ENCODE measurements at regions not wholly inside any gene's neighbourhood (a gene's known extent, or its start where the extent isn't known, plus 50 kb on each side); places are given as distances from the start of the nearest gene placed in this dataset.

DNA sequence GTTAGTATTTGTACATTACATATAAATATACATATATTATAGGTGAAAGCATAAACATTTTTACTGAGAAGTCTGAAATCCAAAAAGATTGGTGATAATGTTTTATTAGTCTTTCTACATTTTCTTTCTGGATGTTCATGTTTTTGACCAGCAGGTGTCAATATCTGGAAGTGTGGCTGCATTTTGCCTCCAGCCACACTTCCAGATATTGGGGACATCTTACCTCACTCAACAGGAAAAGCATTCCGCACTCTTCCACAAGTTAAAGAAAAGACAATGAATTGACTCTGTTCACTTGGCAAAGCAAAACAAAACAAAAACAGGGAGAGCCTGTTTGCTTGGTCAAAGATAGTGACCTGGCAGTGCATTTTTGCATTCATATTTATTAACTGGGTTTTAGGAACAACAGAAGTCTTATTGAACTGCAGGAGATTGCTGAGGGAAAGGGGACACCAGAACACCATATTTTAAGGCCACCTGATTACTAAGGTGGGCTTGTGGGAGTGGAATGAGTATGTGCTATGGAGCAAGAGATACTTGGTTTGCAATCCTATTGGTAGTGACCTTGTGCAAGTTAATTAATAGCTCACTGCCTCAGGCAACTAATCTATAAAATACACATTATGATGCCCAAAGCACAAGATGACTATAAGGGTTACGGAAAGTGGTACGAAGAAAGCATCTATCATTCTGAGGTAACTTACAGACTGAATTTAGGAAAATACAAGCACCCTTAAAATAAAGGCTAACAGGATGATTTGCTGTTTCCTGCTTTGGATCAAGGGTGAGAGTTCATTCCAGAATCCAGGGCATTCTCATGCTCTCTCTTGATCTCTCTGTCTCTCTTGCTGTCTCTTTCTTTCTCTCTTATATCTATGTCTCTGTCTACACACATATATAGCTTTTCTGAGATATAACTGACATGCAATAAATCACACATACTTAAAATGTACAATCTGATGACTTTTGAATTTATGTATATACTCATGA lies 389.9 kb upstream of the EMCN start:
- no peak for TF ChIP-seq CTCF (IDR thresholded peaks at IDR 0.05; ENCODE audit: low read depth, low read length)
- TF ChIP-seq POLR2A (IDR thresholded peaks at IDR 0.05; ENCODE audit: extremely low read depth, insufficient read length), result no peak
- TF ChIP-seq MAX (IDR thresholded peaks at IDR 0.05; ENCODE audit: low read depth, low read length), result no peak
- no peak for TF ChIP-seq MYC (IDR thresholded peaks at IDR 0.05; ENCODE audit: low read depth, low read length)
